UCSD-AML1 (cell line): ENCODE measurements at regions not wholly inside any gene's neighbourhood (a gene's known extent, or its start where the extent isn't known, plus 50 kb on each side); places are given as distances from the start of the nearest gene placed in this dataset.
"Not testable (repeated sequence)": the region's sequence is repeated elsewhere in the genome, so short reads cannot be mapped to it uniquely, and the experiment has no call there.

Experiments
- DNase-seq: peaks from one replicate; lab custom pipeline; 2025; ENCODE audit not compliant: unreplicated experiment; lab: John Stamatoyannopoulos, UW

GRCh38 chr5:136749016-136749415 is 383.7 kb upstream of the TRPC7 start:
- no peak for DNase-seq

- no peak for DNase-seq
Measured at GRCh38 chr5:136743052-136743451, 377.7 kb upstream of the TRPC7 start.

GRCh38 chr5:136740228-136740627 is 374.9 kb upstream of the TRPC7 start:
- DNase-seq: no peak

GRCh38 chr5:136739271-136739670 is 373.9 kb upstream of the TRPC7 start:
- DNase-seq: not testable (repeated sequence)

GRCh38 chr5:136738829-136739228 is 373.5 kb upstream of the TRPC7 start:
- no peak for DNase-seq

GRCh38 chr5:136736021-136736420 is 370.7 kb upstream of the TRPC7 start:
- no peak for DNase-seq

- DNase-seq: not testable (repeated sequence)
Measured at GRCh38 chr5:136735611-136736010, 370.3 kb upstream of the TRPC7 start.

GRCh38 chr5:136734628-136735027 is 369.3 kb upstream of the TRPC7 start:
- no peak for DNase-seq

GRCh38 chr5:136732751-136733150 is 367.4 kb upstream of the TRPC7 start:
- DNase-seq: no peak

- no peak for DNase-seq
Measured at GRCh38 chr5:136731241-136731900, 366.0 kb upstream of the TRPC7 start.

- no peak for DNase-seq
Measured at GRCh38 chr5:136730426-136730825, 365.1 kb upstream of the TRPC7 start.

- DNase-seq: no peak
Measured at GRCh38 chr5:136729901-136730355, 364.6 kb upstream of the TRPC7 start.

GRCh38 chr5:136726506-136726905 is 361.2 kb upstream of the TRPC7 start:
- DNase-seq: no peak

GRCh38 chr5:136724161-136724560 is 358.8 kb upstream of the TRPC7 start:
- no peak for DNase-seq

GRCh38 chr5:136722581-136722980 is 357.2 kb upstream of the TRPC7 start:
- no peak for DNase-seq

- no peak for DNase-seq
Measured at GRCh38 chr5:136722086-136722485, 356.7 kb upstream of the TRPC7 start.

GRCh38 chr5:136720674-136721073 is 355.3 kb upstream of the TRPC7 start:
- no peak for DNase-seq

GRCh38 chr5:136717917-136718316 is 352.6 kb upstream of the TRPC7 start:
- no peak for DNase-seq

GRCh38 chr5:136714286-136714685 is 348.9 kb upstream of the TRPC7 start:
- no peak for DNase-seq

GRCh38 chr5:136712628-136713027 is 347.3 kb upstream of the TRPC7 start:
- DNase-seq: no peak

- no peak for DNase-seq
Measured at GRCh38 chr5:136710834-136711233, 345.5 kb upstream of the TRPC7 start.

GRCh38 chr5:136703706-136704105 is 338.4 kb upstream of the TRPC7 start:
- no peak for DNase-seq

- no peak for DNase-seq
Measured at GRCh38 chr5:136703036-136703435, 337.7 kb upstream of the TRPC7 start.
